SK-N-SH treated with all-trans-retinoic acid at 6 μM for 48 hours (cell line): ENCODE measurements at regions not wholly inside any gene's neighbourhood (a gene's known extent, or its start where the extent isn't known, plus 50 kb on each side); places are given as distances from the start of the nearest gene placed in this dataset.

Experiments
- ATAC-seq: fragments of 200-7000 bp; cut with Tn5 transposase; 3 replicates; pipeline ENCODE4 v1.9.1; 2020; ENCODE audit warnings: mild to moderate bottlenecking, moderate library complexity
- ARNTL ChIP-seq: fragments of 450-650 bp; formaldehyde crosslinking; IDR thresholded peaks from 2 replicates; pipeline ENCODE4 v1.5.0; 2020; ENCODE audit warnings: low read depth, mild to moderate bottlenecking, moderate library complexity, borderline replicate concordance
- CREB5 ChIP-seq: fragments of 250-450 bp; sonication (Bioruptor Pico); IDR thresholded peaks from 2 replicates; pipeline ENCODE4 v1.5.1; 2020; ENCODE audit warnings: low read depth, mild to moderate bottlenecking, moderate library complexity
- CSDC2 ChIP-seq: fragments of 250-450 bp; sonication (Bioruptor Pico); IDR thresholded peaks from 2 replicates; pipeline ENCODE4 v1.5.0; 2020; ENCODE audit warnings: mild to moderate bottlenecking, moderate library complexity
- CSRNP3 ChIP-seq: fragments of 250-450 bp; sonication (Bioruptor Pico); IDR thresholded peaks from 2 replicates; pipeline ENCODE4 v1.5.1; 2021; ENCODE audit warnings: mild to moderate bottlenecking, moderate library complexity
- ISL1 ChIP-seq: fragments of 250-450 bp; sonication (Bioruptor Pico); IDR thresholded peaks from 2 replicates; pipeline ENCODE4 v2.1.2; 2022; ENCODE audit warnings: mild to moderate bottlenecking, moderate library complexity
- POU6F1 ChIP-seq: fragments of 250-450 bp; sonication (Bioruptor Pico); IDR thresholded peaks from 2 replicates; pipeline ENCODE4 v1.8.0; 2021; ENCODE audit warnings: low read depth, mild to moderate bottlenecking, moderate library complexity, borderline replicate concordance
- PPARA ChIP-seq: fragments of 250-450 bp; sonication (Bioruptor Pico); IDR thresholded peaks from 2 replicates; pipeline ENCODE4 v1.5.0; 2020; ENCODE audit warnings: mild to moderate bottlenecking, borderline replicate concordance
- SNAI2 ChIP-seq: fragments of 250-450 bp; sonication (Bioruptor Pico); IDR thresholded peaks from 2 replicates; pipeline ENCODE4 v1.5.0; 2020; ENCODE audit warnings: mild to moderate bottlenecking, moderate library complexity
- TOX ChIP-seq: fragments of 250-450 bp; sonication (Bioruptor Pico); IDR thresholded peaks from 2 replicates; pipeline ENCODE4 v1.8.0; 2021; ENCODE audit warnings: mild to moderate bottlenecking, moderate library complexity, borderline replicate concordance
- TSHZ2 ChIP-seq: fragments of 250-450 bp; sonication (Bioruptor Pico); IDR thresholded peaks from 2 replicates; pipeline ENCODE4 v1.5.0; 2020; ENCODE audit warnings: mild to moderate bottlenecking, moderate library complexity
- ZC3H10 ChIP-seq: fragments of 250-450 bp; sonication (Bioruptor Pico); IDR thresholded peaks from 2 replicates; pipeline ENCODE4 v1.5.1; 2021; ENCODE audit warnings: mild to moderate bottlenecking, moderate library complexity
- ZFP30 ChIP-seq: fragments of 450-650 bp; formaldehyde crosslinking; IDR thresholded peaks from 2 replicates; pipeline ENCODE4 v1.5.0; 2022; ENCODE audit warnings: mild to moderate bottlenecking, moderate library complexity
- ZNF565 ChIP-seq: fragments of 450-650 bp; formaldehyde crosslinking; conservative IDR thresholded peaks from 2 replicates; pipeline ENCODE4 v1.5.0; 2020; ENCODE audit warnings: low read depth, mild to moderate bottlenecking, moderate library complexity
- ZNF8 ChIP-seq: fragments of 450-650 bp; formaldehyde crosslinking; IDR thresholded peaks from 2 replicates; pipeline ENCODE4 v1.5.0; 2020; ENCODE audit warnings: mild to moderate bottlenecking, moderate library complexity
- TF ChIP-seq, protein P1 (sequence below): fragments of 250-450 bp; sonication (Bioruptor Pico); IDR thresholded peaks from 2 replicates; pipeline ENCODE4 v1.8.0; 2020; ENCODE audit warnings: mild to moderate bottlenecking, moderate library complexity, borderline replicate concordance

- no peak for ATAC-seq
- no peak for TF ChIP-seq POU6F1 (CRISPR knock-in tag)
- no peak for TF ChIP-seq CSRNP3 (CRISPR knock-in tag)
- TF ChIP-seq ZFP30 (CRISPR knock-in tag), result no peak
- no peak for TF ChIP-seq CREB5 (CRISPR knock-in tag)
Measured at GRCh38 chr2:217475101-217475500, 527.7 kb downstream of the TNS1 start.

DNA sequence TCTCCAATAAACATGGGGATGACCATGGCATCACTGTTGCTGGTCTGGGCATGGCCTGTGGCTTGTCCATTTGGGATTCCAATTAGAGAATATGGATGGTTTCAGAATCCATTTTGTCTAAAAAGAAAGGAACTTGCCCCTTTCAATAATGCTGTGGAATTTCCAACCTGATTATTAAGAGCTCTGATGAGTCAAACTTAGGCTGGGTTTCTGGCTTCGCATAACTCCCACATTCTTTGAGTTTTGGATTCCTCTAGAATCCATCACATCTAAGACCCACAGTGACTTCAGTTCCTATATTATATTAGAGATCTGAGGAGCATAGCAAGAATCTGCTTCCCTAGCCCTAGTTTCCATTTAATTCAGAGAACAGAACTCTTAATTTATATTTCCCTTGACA, 531.5 kb downstream of the TNS1 start:
- ATAC-seq, result peak; percentile 42; the same call in 2 of the 3 replicates
- TF ChIP-seq, protein P1, sequence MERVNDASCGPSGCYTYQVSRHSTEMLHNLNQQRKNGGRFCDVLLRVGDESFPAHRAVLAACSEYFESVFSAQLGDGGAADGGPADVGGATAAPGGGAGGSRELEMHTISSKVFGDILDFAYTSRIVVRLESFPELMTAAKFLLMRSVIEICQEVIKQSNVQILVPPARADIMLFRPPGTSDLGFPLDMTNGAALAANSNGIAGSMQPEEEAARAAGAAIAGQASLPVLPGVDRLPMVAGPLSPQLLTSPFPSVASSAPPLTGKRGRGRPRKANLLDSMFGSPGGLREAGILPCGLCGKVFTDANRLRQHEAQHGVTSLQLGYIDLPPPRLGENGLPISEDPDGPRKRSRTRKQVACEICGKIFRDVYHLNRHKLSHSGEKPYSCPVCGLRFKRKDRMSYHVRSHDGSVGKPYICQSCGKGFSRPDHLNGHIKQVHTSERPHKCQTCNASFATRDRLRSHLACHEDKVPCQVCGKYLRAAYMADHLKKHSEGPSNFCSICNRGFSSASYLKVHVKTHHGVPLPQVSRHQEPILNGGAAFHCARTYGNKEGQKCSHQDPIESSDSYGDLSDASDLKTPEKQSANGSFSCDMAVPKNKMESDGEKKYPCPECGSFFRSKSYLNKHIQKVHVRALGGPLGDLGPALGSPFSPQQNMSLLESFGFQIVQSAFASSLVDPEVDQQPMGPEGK (CRISPR knock-in tag), result no peak
- TF ChIP-seq ZNF565 (CRISPR knock-in tag), result no peak
- TF ChIP-seq ZC3H10 (CRISPR knock-in tag), result no peak
- TF ChIP-seq CSRNP3 (CRISPR knock-in tag), result no peak
- TF ChIP-seq TOX (CRISPR knock-in tag), result no peak
- no peak for TF ChIP-seq ZNF8 (CRISPR knock-in tag)
- no peak for TF ChIP-seq SNAI2 (CRISPR knock-in tag)
- TF ChIP-seq ISL1 (CRISPR knock-in tag), result no peak
- no peak for TF ChIP-seq CREB5 (CRISPR knock-in tag)
- TF ChIP-seq TSHZ2, result no peak
- TF ChIP-seq PPARA (CRISPR knock-in tag), result no peak
- no peak for TF ChIP-seq CSDC2 (CRISPR knock-in tag)
- no peak for TF ChIP-seq ARNTL
- TF ChIP-seq POU6F1 (CRISPR knock-in tag), result no peak
- no peak for TF ChIP-seq ZFP30 (CRISPR knock-in tag)
